ENCODE measurements at regions not wholly inside any gene's neighbourhood (a gene's known extent, or its start where the extent isn't known, plus 50 kb on each side); places are given as distances from the start of the nearest gene placed in this dataset.
"Not testable (repeated sequence)": the region's sequence is repeated elsewhere in the genome, so short reads cannot be mapped to it uniquely, and the experiment has no call there.

DNA sequence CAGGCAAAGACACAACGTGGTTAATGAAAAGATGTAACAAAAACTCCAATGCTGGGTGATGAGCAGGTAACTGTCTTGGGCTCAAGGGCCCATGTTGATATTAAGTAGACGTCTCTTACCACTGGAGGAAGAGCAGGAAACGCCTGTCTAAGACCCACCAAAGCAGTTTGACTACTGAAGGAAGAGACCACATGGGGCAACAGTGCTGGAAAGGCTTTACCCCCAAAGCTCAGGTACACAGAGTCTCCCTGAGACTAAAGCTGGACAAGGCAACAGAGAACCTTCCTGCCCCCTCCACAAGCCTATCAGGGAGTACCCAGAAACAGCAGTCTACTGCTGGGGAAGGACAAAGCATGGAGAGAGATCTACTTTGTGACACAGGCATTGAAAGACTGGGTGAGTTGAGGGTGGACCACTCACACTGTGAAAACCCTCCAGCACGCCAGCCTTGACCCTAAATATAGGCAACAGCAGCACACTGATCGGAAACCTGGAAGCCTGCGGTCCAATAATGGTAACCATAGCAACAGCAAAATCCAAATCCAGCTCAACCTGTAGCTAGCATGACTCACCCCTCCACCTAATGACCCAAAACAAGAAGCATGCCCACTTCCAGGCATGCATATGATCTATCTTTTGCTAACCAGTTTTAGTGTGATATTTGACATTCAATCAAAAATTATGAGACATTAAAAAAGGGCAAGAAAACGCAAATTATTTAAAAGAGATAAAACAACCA, 270.5 kb upstream of the SDK2 start:
- TF ChIP-seq, protein P1, sequence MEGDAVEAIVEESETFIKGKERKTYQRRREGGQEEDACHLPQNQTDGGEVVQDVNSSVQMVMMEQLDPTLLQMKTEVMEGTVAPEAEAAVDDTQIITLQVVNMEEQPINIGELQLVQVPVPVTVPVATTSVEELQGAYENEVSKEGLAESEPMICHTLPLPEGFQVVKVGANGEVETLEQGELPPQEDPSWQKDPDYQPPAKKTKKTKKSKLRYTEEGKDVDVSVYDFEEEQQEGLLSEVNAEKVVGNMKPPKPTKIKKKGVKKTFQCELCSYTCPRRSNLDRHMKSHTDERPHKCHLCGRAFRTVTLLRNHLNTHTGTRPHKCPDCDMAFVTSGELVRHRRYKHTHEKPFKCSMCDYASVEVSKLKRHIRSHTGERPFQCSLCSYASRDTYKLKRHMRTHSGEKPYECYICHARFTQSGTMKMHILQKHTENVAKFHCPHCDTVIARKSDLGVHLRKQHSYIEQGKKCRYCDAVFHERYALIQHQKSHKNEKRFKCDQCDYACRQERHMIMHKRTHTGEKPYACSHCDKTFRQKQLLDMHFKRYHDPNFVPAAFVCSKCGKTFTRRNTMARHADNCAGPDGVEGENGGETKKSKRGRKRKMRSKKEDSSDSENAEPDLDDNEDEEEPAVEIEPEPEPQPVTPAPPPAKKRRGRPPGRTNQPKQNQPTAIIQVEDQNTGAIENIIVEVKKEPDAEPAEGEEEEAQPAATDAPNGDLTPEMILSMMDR (IDR thresholded peaks at IDR 0.05; ENCODE audit: insufficient read depth, low read depth, low read length, missing control alignments) = no peak
- DNase-seq (ENCODE audit: low read depth) = no peak
- H3K4me3 ChIP-seq (ENCODE audit: low read depth, low read length) = no peak overlapping the region

DNA sequence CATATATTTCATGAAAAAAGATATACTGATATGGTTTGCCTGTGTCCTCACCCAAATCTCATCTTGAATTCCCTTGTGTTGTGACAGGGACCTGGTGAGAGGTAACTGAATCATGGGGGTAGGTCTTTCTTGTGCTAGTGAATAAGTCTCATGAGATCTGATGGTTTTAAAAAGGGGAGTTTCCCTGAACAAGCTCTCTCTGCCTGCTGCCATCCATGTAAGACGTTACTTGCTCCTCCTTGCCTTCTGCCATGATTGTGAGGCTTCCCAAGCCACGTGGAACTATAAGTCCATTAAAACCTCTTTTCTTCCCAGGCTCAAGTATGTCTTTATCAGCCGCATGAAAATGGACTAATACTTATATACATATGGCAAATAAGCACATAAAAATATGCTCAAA, 274.8 kb upstream of the SDK2 start:
- DNase-seq (ENCODE audit: low read depth); H3K4me3 ChIP-seq (ENCODE audit: low read depth, low read length): not testable (repeated sequence)

GRCh38 chr17:73921306-73921705, 277.1 kb upstream of the SDK2 start:
- DNase-seq (ENCODE audit: low read depth) = no peak
- no peak overlapping the region for H3K4me3 ChIP-seq (ENCODE audit: low read depth, low read length)
- TF ChIP-seq, protein P1 (IDR thresholded peaks at IDR 0.05; ENCODE audit: insufficient read depth, low read depth, low read length, missing control alignments) = no peak

DNA sequence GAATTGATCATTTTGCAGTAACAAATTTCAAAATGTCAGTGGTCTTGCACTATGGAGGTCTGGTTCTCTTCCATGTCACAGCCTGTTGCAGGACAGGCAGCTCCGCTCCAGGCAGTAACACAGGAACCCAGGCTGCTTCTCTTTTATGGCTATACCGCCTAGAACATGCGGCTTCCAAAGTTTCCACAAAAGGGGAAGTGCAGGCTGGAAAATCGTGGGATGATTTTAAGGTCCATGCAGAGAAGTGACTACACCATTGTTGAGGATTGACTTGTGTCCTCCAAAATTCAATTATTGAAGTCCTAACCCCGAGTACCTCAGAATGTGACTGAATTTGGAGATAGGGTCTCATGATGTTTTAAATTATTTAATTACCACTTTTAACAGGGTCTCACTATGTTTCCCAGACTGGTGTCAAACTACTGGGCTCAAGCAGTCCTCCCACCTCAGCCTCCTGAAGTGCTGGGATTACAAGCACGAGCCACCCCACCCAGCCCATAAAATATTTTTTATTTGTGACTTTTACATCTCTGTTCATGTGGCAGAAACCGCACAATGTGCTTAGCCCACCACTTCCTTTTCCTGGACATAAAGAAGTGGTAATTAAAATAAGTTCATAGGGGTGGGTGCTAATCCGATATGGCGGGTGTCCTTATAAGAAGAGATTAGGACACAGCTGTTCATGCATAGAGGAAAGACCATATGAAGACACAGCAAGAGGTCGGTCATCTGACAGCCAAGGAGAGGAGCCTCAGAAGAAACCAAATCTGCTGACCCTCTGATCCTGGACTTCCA, 279.2 kb upstream of the RPL38 start:
- DNase-seq (ENCODE audit: low read depth) = no peak
- no peak overlapping the region for H3K4me3 ChIP-seq (ENCODE audit: low read depth, low read length)
- TF ChIP-seq, protein P1 (IDR thresholded peaks at IDR 0.05; ENCODE audit: insufficient read depth, low read depth, low read length, missing control alignments) = no peak

GRCh38 chr17:73924909-73925186, 278.6 kb upstream of the RPL38 start:
- H3K4me3 ChIP-seq (ENCODE audit: low read depth, low read length) = no peak overlapping the region
- TF ChIP-seq, protein P1 (IDR thresholded peaks at IDR 0.05; ENCODE audit: insufficient read depth, low read depth, low read length, missing control alignments) = no peak
- no peak for DNase-seq (ENCODE audit: low read depth)

DNA sequence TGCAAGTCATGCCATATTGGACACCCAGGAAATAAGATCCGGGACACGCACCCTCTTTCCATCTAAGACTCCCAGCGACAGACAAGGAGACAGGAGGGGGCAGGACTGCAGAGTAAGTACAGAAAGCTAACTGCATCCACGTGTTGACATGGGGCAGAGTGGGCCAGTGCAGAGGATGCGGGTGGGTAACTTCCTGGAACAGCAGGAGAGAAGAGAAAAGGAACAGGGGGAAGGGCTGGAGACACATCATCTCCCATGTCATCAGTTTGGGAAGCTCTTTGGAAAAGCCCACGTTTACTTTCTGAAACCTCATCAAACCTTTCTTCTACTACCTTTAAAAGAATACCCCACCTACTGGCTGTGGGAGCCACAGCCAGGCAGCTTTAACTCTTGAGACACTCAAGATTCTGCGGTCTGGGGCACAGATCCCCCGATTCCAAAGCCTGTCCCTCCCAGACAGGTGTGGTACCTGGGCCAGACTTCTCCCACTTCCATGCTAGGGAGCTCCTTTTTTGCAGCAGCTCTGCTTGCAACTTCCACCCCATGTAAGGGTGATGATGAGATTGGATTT, 273.5 kb upstream of the RPL38 start:
- TF ChIP-seq, protein P1 (IDR thresholded peaks at IDR 0.05; ENCODE audit: insufficient read depth, low read depth, low read length, missing control alignments) = no peak
- H3K4me3 ChIP-seq (ENCODE audit: low read depth, low read length) = no peak overlapping the region
- no peak for DNase-seq (ENCODE audit: low read depth)

- TF ChIP-seq, protein P1 (IDR thresholded peaks at IDR 0.05; ENCODE audit: insufficient read depth, low read depth, low read length, missing control alignments) = no peak
- H3K4me3 ChIP-seq (ENCODE audit: low read depth, low read length) = no peak overlapping the region
- no peak for DNase-seq (ENCODE audit: low read depth)
Observed at GRCh38 chr17:73932216-73932749, 271.2 kb upstream of the RPL38 start.

Measured in GM12865 (cell line).